ENCODE measurements at regions not wholly inside any gene's neighbourhood (a gene's known extent, or its start where the extent isn't known, plus 50 kb on each side); places are given as distances from the start of the nearest gene placed in this dataset.

- TF ChIP-seq POLR2A (IDR thresholded peaks at IDR 0.05; ENCODE audit: low read length) (no peak), GATA1 (IDR thresholded peaks at IDR 0.05; ENCODE audit: low read depth, low read length) (no peak)
Measured at GRCh38 chr5:124868676-124869075, 122.2 kb upstream of the ZNF608 start.

Measured in erythroblast (primary cell).